ENCODE measurements at regions not wholly inside any gene's neighbourhood (a gene's known extent, or its start where the extent isn't known, plus 50 kb on each side); places are given as distances from the start of the nearest gene placed in this dataset.

DNA sequence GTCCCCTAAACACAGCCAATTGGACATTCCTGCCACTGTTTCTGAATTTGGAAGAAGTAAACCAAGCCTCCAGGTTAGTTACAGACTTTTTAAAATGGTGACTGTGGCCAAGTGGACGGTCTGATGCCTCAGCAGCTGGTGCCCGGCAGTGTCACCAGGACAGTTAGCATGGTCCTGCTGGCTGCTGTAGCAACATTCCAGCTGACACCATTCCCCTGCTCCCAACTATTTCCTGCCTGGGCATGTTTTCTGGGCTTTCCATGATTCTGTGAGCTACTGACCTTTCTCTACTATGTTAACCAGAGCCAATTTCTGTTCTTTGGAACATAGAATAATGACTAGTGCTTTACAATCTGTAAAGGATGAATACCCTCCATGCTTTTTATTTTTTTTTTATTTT is 95.0 kb downstream of the TLR5 start:
- no peak for DNase-seq (ENCODE audit: low spot score)

DNA sequence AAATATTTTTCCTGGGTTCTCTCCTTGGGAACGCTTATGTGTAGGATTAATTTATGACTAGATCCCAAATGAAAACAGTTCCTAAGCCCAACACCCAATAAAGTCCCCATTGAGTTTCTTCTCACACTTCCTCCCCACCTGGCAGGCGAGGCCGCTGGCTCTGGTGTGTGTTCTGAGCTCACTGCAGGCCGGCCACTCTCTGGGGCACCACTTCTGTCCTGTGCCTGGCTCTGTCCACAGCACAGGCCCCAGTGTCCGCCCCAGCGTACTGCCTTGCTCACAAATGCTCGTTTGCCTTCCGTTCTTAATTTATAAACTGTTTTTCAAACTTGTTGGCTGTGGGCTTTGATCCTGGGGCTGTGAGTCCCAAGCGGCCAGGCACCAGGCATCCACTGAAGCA is 90.6 kb downstream of the TLR5 start:
- DNase-seq (ENCODE audit: low spot score), result no peak

DNA sequence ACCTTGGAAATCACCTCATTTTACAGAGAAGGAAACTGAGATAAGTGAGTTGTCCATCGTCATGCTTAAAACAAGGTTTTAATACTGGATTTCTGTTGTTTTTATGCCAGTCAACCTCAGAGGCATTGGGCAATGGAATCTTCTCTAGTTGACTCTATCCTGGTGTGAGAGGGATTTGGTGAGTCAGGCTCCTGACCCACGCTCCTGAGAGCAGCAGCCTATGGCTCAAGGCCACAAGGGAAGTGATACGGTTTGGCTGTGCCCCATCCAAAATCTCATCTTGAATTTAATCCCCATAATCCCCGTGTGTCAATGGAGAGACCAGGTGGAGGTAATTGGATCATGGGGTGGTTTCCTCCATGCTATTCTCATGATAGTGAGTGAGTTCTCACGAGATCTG is 90.1 kb downstream of the TLR5 start:
- DNase-seq (ENCODE audit: low spot score), result no peak

DNA sequence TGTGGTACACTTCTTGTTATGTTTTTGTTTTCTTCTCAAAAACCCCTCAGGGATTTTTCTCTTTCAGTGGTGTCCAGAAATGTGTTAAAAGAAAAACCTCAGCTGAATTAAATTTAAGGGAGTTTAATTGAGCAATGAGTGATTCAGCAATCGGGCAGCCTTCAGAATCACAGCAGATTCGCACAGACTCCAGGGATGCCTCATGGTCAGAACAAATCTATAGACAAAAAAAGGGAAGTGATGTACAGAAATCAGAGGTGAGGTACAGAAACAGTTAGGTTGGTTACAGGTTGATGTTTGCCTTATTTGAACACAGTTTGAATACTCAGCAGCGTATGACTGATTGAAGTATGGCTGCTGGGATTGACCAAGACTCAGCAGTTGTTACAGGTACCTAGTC is 86.2 kb downstream of the TLR5 start:
- no peak for DNase-seq (ENCODE audit: low spot score)

DNA sequence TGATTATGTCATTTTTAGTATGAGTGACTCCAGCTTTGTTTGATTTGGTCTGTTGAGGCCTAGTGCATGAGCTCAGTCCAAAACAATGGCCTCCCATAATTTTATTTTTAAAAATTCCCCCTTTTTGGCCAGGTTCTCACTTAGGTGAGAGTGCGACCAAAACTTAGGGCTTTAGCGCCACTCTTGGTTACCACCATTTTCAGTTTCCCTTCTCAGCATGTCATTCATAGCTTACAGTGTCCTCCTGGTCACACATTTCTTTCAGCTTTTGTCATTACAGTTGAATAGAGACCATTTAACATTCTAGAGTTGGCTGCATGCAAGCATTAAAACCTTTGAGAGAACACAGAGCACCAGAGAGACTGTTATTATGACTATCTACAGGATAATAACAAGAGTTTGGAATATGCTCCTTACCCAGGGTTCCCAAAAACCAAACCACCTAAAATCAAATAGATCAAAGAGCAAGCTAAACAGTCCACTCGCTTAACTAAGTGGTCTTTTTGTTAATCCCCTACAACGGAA is 85.4 kb downstream of the TLR5 start:
- no peak for DNase-seq (ENCODE audit: low spot score)
